B cell (primary cell): ENCODE measurements at regions not wholly inside any gene's neighbourhood (a gene's known extent, or its start where the extent isn't known, plus 50 kb on each side); places are given as distances from the start of the nearest gene placed in this dataset.

ENCODE experiments used
- EZH2 ChIP-seq: IDR thresholded peaks from 2 replicates; pipeline ENCODE4 v1.6.1; 2012; ENCODE audit warnings: borderline replicate concordance, low read depth, mild to moderate bottlenecking, moderate library complexity, low read length; ENCODE audit not compliant: insufficient read depth, poor library complexity, severe bottlenecking
- TF ChIP-seq, protein P1 (sequence below): fragments of 200-600 bp; IDR thresholded peaks from one replicate; pipeline ENCODE4 v1.8.0; 2022; ENCODE audit warnings: antibody characterized with exemption, mild to moderate bottlenecking

- TF ChIP-seq, protein P1, sequence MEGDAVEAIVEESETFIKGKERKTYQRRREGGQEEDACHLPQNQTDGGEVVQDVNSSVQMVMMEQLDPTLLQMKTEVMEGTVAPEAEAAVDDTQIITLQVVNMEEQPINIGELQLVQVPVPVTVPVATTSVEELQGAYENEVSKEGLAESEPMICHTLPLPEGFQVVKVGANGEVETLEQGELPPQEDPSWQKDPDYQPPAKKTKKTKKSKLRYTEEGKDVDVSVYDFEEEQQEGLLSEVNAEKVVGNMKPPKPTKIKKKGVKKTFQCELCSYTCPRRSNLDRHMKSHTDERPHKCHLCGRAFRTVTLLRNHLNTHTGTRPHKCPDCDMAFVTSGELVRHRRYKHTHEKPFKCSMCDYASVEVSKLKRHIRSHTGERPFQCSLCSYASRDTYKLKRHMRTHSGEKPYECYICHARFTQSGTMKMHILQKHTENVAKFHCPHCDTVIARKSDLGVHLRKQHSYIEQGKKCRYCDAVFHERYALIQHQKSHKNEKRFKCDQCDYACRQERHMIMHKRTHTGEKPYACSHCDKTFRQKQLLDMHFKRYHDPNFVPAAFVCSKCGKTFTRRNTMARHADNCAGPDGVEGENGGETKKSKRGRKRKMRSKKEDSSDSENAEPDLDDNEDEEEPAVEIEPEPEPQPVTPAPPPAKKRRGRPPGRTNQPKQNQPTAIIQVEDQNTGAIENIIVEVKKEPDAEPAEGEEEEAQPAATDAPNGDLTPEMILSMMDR, result no peak
- no peak for TF ChIP-seq EZH2
Observed at GRCh38 chr6:14696367-14696766, 549.5 kb upstream of the JARID2 start.
